ENCODE measurements at regions not wholly inside any gene's neighbourhood (a gene's known extent, or its start where the extent isn't known, plus 50 kb on each side); places are given as distances from the start of the nearest gene placed in this dataset.

GRCh38 chr2:145140658-145141057 is 620.7 kb upstream of the ZEB2 start:
- TF ChIP-seq EZH2 (IDR thresholded peaks at IDR 0.05; ENCODE audit: borderline replicate concordance, low read depth, low read length, poor library complexity, severe bottlenecking), result no peak
- TF ChIP-seq CTCF (conservative IDR thresholded peaks at IDR 0.05; ENCODE audit: low read depth, low read length), result no peak
